ENCODE measurements at regions not wholly inside any gene's neighbourhood (a gene's known extent, or its start where the extent isn't known, plus 50 kb on each side); places are given as distances from the start of the nearest gene placed in this dataset.

DNA sequence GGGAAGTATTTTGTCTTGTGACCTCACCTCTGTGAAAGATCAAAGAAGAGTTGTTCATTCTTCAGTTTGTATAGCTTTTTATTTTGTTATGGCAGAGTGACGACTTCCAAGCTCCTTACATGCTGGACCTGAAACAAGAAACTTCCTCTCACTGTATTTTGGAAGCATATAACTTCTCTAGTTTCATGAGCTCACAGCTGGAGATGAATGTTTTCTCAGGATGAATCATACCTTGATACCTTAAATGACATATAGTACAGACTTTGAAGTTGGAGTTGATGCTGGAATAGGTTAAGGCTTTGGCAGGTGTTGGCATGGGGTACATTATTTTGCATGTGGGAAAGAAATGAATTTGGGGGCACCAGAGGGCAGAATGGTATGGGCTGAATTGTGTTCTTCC, 112.5 kb downstream of the SLC25A46 start:
- Histone ChIP-seq H3K9me3 (ENCODE audit: low read length) (peaks cover 3% of the 10 kb centered on the region; the same call in 1 of the 2 replicates), H3K9me2 (ENCODE audit: low read depth, low read length) (no peaks in the 10 kb centered on the region), H3K79me2 (ENCODE audit: insufficient read depth, low read length) (no peaks in the 10 kb centered on the region), H3K4me3 (ENCODE audit: low read depth, low read length, poor library complexity, severe bottlenecking) (no peak overlapping the region), H3K36me3 (ENCODE audit: insufficient read depth, low read length) (no peaks in the 10 kb centered on the region), H4K20me1 (ENCODE audit: insufficient read depth, low read length) (no peaks in the 10 kb centered on the region), H3F3A (ENCODE audit: insufficient read depth, low read length) (no peaks in the 10 kb centered on the region), H3K4me2 (ENCODE audit: low read length) (no peak overlapping the region), H3K4me1 (ENCODE audit: insufficient read depth, low read length, severe bottlenecking) (peaks cover 8% of the 10 kb centered on the region), H3K9ac (ENCODE audit: low read length) (no peak overlapping the region), H3K27ac (ENCODE audit: low read depth, low read length, poor library complexity, severe bottlenecking) (no peak overlapping the region), H2AFZ (ENCODE audit: low read length) (no peak overlapping the region), H3K27me3 (ENCODE audit: insufficient read depth, low read length) (no peaks in the 10 kb centered on the region)
- no peak for TF ChIP-seq EZH2 (IDR thresholded peaks at IDR 0.05; ENCODE audit: borderline replicate concordance, low read length)
- TF ChIP-seq, protein P1, sequence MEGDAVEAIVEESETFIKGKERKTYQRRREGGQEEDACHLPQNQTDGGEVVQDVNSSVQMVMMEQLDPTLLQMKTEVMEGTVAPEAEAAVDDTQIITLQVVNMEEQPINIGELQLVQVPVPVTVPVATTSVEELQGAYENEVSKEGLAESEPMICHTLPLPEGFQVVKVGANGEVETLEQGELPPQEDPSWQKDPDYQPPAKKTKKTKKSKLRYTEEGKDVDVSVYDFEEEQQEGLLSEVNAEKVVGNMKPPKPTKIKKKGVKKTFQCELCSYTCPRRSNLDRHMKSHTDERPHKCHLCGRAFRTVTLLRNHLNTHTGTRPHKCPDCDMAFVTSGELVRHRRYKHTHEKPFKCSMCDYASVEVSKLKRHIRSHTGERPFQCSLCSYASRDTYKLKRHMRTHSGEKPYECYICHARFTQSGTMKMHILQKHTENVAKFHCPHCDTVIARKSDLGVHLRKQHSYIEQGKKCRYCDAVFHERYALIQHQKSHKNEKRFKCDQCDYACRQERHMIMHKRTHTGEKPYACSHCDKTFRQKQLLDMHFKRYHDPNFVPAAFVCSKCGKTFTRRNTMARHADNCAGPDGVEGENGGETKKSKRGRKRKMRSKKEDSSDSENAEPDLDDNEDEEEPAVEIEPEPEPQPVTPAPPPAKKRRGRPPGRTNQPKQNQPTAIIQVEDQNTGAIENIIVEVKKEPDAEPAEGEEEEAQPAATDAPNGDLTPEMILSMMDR (IDR thresholded peaks at IDR 0.05; ENCODE audit: low read length), result no peak

DNA sequence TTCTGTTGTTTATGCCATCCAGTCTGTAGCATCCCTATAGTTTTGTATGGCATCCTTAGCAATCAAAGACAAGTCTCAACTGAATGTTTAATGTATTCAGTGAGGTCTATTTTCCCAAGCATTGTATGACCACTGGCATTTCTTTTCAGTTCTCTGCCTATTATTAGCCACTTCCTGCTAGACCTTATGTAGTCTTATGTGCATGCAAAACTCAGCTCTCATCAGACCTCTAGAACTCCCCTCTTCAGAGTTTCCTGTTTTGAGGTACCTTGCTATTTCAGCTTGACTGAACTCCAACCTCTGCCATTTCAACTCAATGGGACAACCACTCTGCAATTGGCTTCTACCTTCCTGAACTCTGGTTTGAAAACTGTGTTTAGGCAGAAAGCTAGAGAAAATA, 113.2 kb downstream of the SLC25A46 start:
- no peak for TF ChIP-seq EZH2 (IDR thresholded peaks at IDR 0.05; ENCODE audit: borderline replicate concordance, low read length)
- TF ChIP-seq, protein P1 (IDR thresholded peaks at IDR 0.05; ENCODE audit: low read length), result no peak
- H2AFZ ChIP-seq (ENCODE audit: low read length), result no peak overlapping the region
- H3K36me3 ChIP-seq (ENCODE audit: insufficient read depth, low read length), result no peaks in the 10 kb centered on the region
- no peak overlapping the region for H3K4me3 ChIP-seq (ENCODE audit: low read depth, low read length, poor library complexity, severe bottlenecking)
- H3K27me3 ChIP-seq (ENCODE audit: insufficient read depth, low read length), result no peaks in the 10 kb centered on the region
- H4K20me1 ChIP-seq (ENCODE audit: insufficient read depth, low read length), result no peaks in the 10 kb centered on the region
- no peak overlapping the region for H3K9ac ChIP-seq (ENCODE audit: low read length)
- H3K4me1 ChIP-seq (ENCODE audit: insufficient read depth, low read length, severe bottlenecking), result peaks cover 8% of the 10 kb centered on the region
- no peak overlapping the region for H3K27ac ChIP-seq (ENCODE audit: low read depth, low read length, poor library complexity, severe bottlenecking)
- no peaks in the 10 kb centered on the region for H3F3A ChIP-seq (ENCODE audit: insufficient read depth, low read length)
- H3K79me2 ChIP-seq (ENCODE audit: insufficient read depth, low read length), result no peaks in the 10 kb centered on the region
- no peaks in the 10 kb centered on the region for H3K9me2 ChIP-seq (ENCODE audit: low read depth, low read length)
- H3K9me3 ChIP-seq (ENCODE audit: low read length), result peaks cover 3% of the 10 kb centered on the region; the same call in 1 of the 2 replicates
- no peak overlapping the region; the same call in 1 of the 2 replicates for H3K4me2 ChIP-seq (ENCODE audit: low read length)

DNA sequence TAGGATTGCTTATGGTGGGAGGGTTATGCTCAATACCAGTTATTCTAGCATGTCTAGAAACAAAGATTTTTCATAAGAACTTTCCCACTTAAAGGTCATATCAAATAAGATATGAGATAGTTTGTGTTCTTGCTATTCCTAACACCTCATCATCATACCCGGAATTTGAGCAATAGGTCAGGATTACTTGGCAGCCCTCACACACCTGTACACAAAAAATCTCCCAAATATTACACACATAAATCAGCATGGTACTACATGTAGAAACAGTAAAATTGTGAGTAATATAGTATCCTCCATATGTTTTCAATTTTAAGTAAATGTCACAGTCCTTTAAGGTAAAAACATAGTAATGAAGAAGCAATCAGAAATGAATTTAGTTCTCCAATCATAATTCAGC, 113.7 kb downstream of the SLC25A46 start:
- Histone ChIP-seq H3F3A (ENCODE audit: insufficient read depth, low read length) (no peaks in the 10 kb centered on the region), H3K36me3 (ENCODE audit: insufficient read depth, low read length) (no peaks in the 10 kb centered on the region), H3K79me2 (ENCODE audit: insufficient read depth, low read length) (no peaks in the 10 kb centered on the region), H3K4me1 (ENCODE audit: insufficient read depth, low read length, severe bottlenecking) (peaks cover 8% of the 10 kb centered on the region), H3K27me3 (ENCODE audit: insufficient read depth, low read length) (no peaks in the 10 kb centered on the region), H3K4me2 (ENCODE audit: low read length) (no peak overlapping the region; the same call in 1 of the 2 replicates), H2AFZ (ENCODE audit: low read length) (no peak overlapping the region), H3K9me3 (ENCODE audit: low read length) (peaks cover 3% of the 10 kb centered on the region; the same call in 1 of the 2 replicates), H3K4me3 (ENCODE audit: low read depth, low read length, poor library complexity, severe bottlenecking) (no peak overlapping the region), H3K9me2 (ENCODE audit: low read depth, low read length) (no peaks in the 10 kb centered on the region), H3K27ac (ENCODE audit: low read depth, low read length, poor library complexity, severe bottlenecking) (no peak overlapping the region), H3K9ac (ENCODE audit: low read length) (no peak overlapping the region), H4K20me1 (ENCODE audit: insufficient read depth, low read length) (no peaks in the 10 kb centered on the region)
- no peak for TF ChIP-seq EZH2 (IDR thresholded peaks at IDR 0.05; ENCODE audit: borderline replicate concordance, low read length)
- TF ChIP-seq, protein P1 (IDR thresholded peaks at IDR 0.05; ENCODE audit: low read length), result no peak
